H9 (cell line): ENCODE measurements at regions not wholly inside any gene's neighbourhood (a gene's known extent, or its start where the extent isn't known, plus 50 kb on each side); places are given as distances from the start of the nearest gene placed in this dataset.

Experiments
- DNase-seq: peaks from one replicate; pipeline ENCODE4 v3.0.0-alpha.2; 2017
- H2AFZ ChIP-seq: one replicate; pipeline ENCODE4 v1.6.1; 2013; ENCODE audit warnings: mild to moderate bottlenecking, low read length, control low read depth, moderate library complexity
- H2AK5ac ChIP-seq: 2 replicates; pipeline ENCODE4 v1.6.1; 2013; ENCODE audit warnings: low read length, control low read depth, mixed read lengths; ENCODE audit not compliant: insufficient read length
- H2BK120ac ChIP-seq: one replicate; pipeline ENCODE4 v1.6.1; 2013; ENCODE audit warnings: low read depth, mild to moderate bottlenecking, low read length, control low read depth, inconsistent platforms; ENCODE audit not compliant: poor library complexity, severe bottlenecking
- H2BK12ac ChIP-seq: 2 replicates; pipeline ENCODE4 v1.6.1; 2013; ENCODE audit warnings: low read length, control low read depth, mixed read lengths, low read depth; ENCODE audit not compliant: insufficient read length
- H2BK15ac ChIP-seq: 2 replicates; pipeline ENCODE4 v1.6.1; 2013; ENCODE audit warnings: low read depth, low read length, control low read depth
- H2BK20ac ChIP-seq: one replicate; pipeline ENCODE4 v1.6.1; 2013; ENCODE audit warnings: low read depth, mild to moderate bottlenecking, low read length, control low read depth, inconsistent platforms; ENCODE audit not compliant: poor library complexity, severe bottlenecking
- H2BK5ac ChIP-seq: 2 replicates; pipeline ENCODE4 v1.6.1; 2013; ENCODE audit warnings: low read length, control low read depth, mixed read lengths; ENCODE audit not compliant: insufficient read length
- H3K14ac ChIP-seq: 2 replicates; pipeline ENCODE4 v1.6.1; 2013; ENCODE audit warnings: low read length, control low read depth; ENCODE audit not compliant: insufficient read depth
- H3K18ac ChIP-seq: 2 replicates; pipeline ENCODE4 v1.6.1; 2013; ENCODE audit warnings: low read depth, mild to moderate bottlenecking, mixed read lengths, low read length, control low read depth; ENCODE audit not compliant: insufficient read length
- H3K23ac ChIP-seq: 2 replicates; pipeline ENCODE4 v1.6.1; 2013; ENCODE audit warnings: low read length, control low read depth, mixed read lengths, low read depth; ENCODE audit not compliant: insufficient read length
- H3K23me2 ChIP-seq: 2 replicates; pipeline ENCODE4 v1.6.1; 2013; ENCODE audit warnings: low read depth, mild to moderate bottlenecking, mixed read lengths, low read length, control low read depth; ENCODE audit not compliant: insufficient read length, poor library complexity, severe bottlenecking
- H3K27ac ChIP-seq: 2 replicates; pipeline ENCODE4 v1.5.1; 2013; ENCODE audit warnings: low read length, control low read depth, mixed read lengths, low read depth; ENCODE audit not compliant: insufficient read length
- H3K27me3 ChIP-seq: 2 replicates; pipeline ENCODE4 v1.6.1; 2013; ENCODE audit warnings: low read length, control low read depth, inconsistent platforms; ENCODE audit not compliant: insufficient read depth
- H3K4ac ChIP-seq: 2 replicates; pipeline ENCODE4 v1.6.1; 2013; ENCODE audit warnings: low read depth, mild to moderate bottlenecking, control low read depth, inconsistent platforms, low read length, moderate library complexity
- H3K4me1 ChIP-seq: 2 replicates; pipeline ENCODE4 v1.6.1; 2013; ENCODE audit warnings: low read length, control low read depth, inconsistent platforms; ENCODE audit not compliant: insufficient read depth
- H3K4me2 ChIP-seq: 2 replicates; pipeline ENCODE4 v1.6.1; 2013; ENCODE audit warnings: low read length, control low read depth, mixed read lengths; ENCODE audit not compliant: insufficient read length, insufficient read depth
- H3K56ac ChIP-seq: 2 replicates; pipeline ENCODE4 v1.6.1; 2013; ENCODE audit warnings: low read depth, mild to moderate bottlenecking, mixed read lengths, low read length, control low read depth; ENCODE audit not compliant: insufficient read length
- H3K79me1 ChIP-seq: 2 replicates; pipeline ENCODE4 v1.6.1; 2013; ENCODE audit warnings: low read depth, mild to moderate bottlenecking, moderate library complexity, low read length, control low read depth, inconsistent platforms; ENCODE audit not compliant: insufficient read depth, poor library complexity, severe bottlenecking
- H3K79me2 ChIP-seq: 2 replicates; pipeline ENCODE4 v1.6.1; 2013; ENCODE audit warnings: low read length, control low read depth, inconsistent platforms; ENCODE audit not compliant: insufficient read depth
- H3K9ac ChIP-seq: 2 replicates; pipeline ENCODE4 v1.6.1; 2013; ENCODE audit warnings: low read length, control low read depth, mixed read lengths; ENCODE audit not compliant: insufficient read length; ENCODE audit errors: extremely low read depth
- H3K9me3 ChIP-seq: one replicate; pipeline ENCODE4 v1.6.1; 2013; ENCODE audit warnings: low read depth, low read length, inconsistent platforms; ENCODE audit not compliant: control insufficient read depth
- H3T11ph ChIP-seq: one replicate; pipeline ENCODE4 v1.6.1; 2013; ENCODE audit warnings: mild to moderate bottlenecking, low read length, control low read depth, inconsistent platforms
- H4K20me1 ChIP-seq: one replicate; pipeline ENCODE4 v1.6.1; 2013; ENCODE audit not compliant: control insufficient read depth, insufficient read length, insufficient read depth
- H4K5ac ChIP-seq: 2 replicates; pipeline ENCODE4 v1.6.1; 2013; ENCODE audit warnings: low read depth, mild to moderate bottlenecking, mixed read lengths, low read length, control low read depth; ENCODE audit not compliant: insufficient read length
- H4K8ac ChIP-seq: replicated peaks from 2 replicates; pipeline ENCODE4 v1.6.1; 2013; ENCODE audit warnings: low read length, control low read depth, mixed read lengths, low read depth; ENCODE audit not compliant: insufficient read length
- H4K91ac ChIP-seq: 2 replicates; pipeline ENCODE4 v1.6.1; 2013; ENCODE audit warnings: low read depth, mild to moderate bottlenecking, moderate library complexity, mixed read lengths, low read length, control low read depth; ENCODE audit not compliant: insufficient read length
- H3K27ac Mint-ChIP-seq, 3 experiments: 2 replicates in 2 of 3; 3 replicates in 1 of 3; pipeline ENCODE4 v1.8.0; 2020 to 2021; ENCODE audit warnings: mixed read lengths in 3 of 3, mild to moderate bottlenecking in 1 of 3, moderate library complexity in 1 of 3
- H3K27me3 Mint-ChIP-seq: 2 replicates; pipeline ENCODE4 v1.8.0; 2021; ENCODE audit warnings: low read depth, mild to moderate bottlenecking, moderate library complexity, mixed read lengths
- H3K36me3 Mint-ChIP-seq, 3 experiments: 2 replicates in 2 of 3; 3 replicates in 1 of 3; pipeline ENCODE4 v1.8.0; 2020 to 2021; ENCODE audit warnings: low read depth in 3 of 3, mixed read lengths in 3 of 3; ENCODE audit not compliant: insufficient read depth in 1 of 3
- H3K4me1 Mint-ChIP-seq, 2 experiments: 2 replicates each; pipeline ENCODE4 v1.8.0; 2020; ENCODE audit warnings: mixed read lengths in 2 of 2
- H3K4me3 Mint-ChIP-seq, 2 experiments: 2 replicates in 1 of 2; 3 replicates in 1 of 2; pipeline ENCODE4 v1.8.0; 2020 to 2021; ENCODE audit warnings: mild to moderate bottlenecking in 2 of 2, mixed read lengths in 2 of 2, moderate library complexity in 1 of 2
- H3K9me3 Mint-ChIP-seq, 2 experiments: 2 replicates in 1 of 2; 3 replicates in 1 of 2; pipeline ENCODE4 v1.8.0; 2020; ENCODE audit warnings: mild to moderate bottlenecking in 2 of 2, mixed read lengths in 2 of 2, moderate library complexity in 1 of 2
- WGBS: extraction: QIAGEN DNeasy Blood & Tissue Kit; methylation state at CpG from one replicate; pipeline ENCODE4 v1.1.7; 2013; ENCODE audit warnings: missing lambda C conversion rate, low lambda C conversion rate, mixed read lengths; ENCODE audit not compliant: insufficient read length; ENCODE audit errors: extremely low coverage; 5-methylcytosine and 5-hydroxymethylcytosine counted together
- TF ChIP-seq, protein P1 (sequence below): fragments of 200-600 bp; sonication (generic); conservative IDR thresholded peaks from 3 replicates; pipeline ENCODE4 v1.8.0; 2021; ENCODE audit warnings: antibody characterized with exemption, mild to moderate bottlenecking

- Histone ChIP-seq H3K4ac (no peak overlapping the region), H4K91ac (no peak overlapping the region), H3T11ph (no peak overlapping the region), H4K20me1 (no peaks in the 10 kb centered on the region), H3K4me2 (no peak overlapping the region), H3K56ac (no peak overlapping the region), H3K4me1 (no peaks in the 10 kb centered on the region), H3K9me3 (no peaks in the 10 kb centered on the region), H3K18ac (no peak overlapping the region), H2AK5ac (no peak overlapping the region), H3K23me2 (no peaks in the 10 kb centered on the region), H3K27me3 (no peaks in the 10 kb centered on the region), H2BK12ac (no peak overlapping the region), H3K79me1 (no peaks in the 10 kb centered on the region), H4K5ac (no peak overlapping the region), H3K79me2 (no peaks in the 10 kb centered on the region), H2BK15ac (no peak overlapping the region), H2BK120ac (no peak overlapping the region), H3K14ac (no peak overlapping the region), H3K23ac (no peak overlapping the region), H2BK5ac (no peak overlapping the region), H4K8ac (no peak overlapping the region), H3K27ac (no peak overlapping the region), H3K9ac (no peak overlapping the region), H2BK20ac (no peak overlapping the region), H2AFZ (no peak overlapping the region)
- Mint-ChIP-seq H3K4me1 (no peaks in the 10 kb centered on the region), H3K9me3 (peaks cover 7 to 11% of the 10 kb centered on the region in 2 experiments; a peak in 4 of 5 replicates), H3K27ac (no peak overlapping the region), H3K4me3 (no peak overlapping the region), H3K27me3 (no peaks in the 10 kb centered on the region; the same call in 1 of the 2 replicates), H3K36me3 (peaks cover 0 to 6% (median 2%) of the 10 kb centered on the region in 3 experiments; a peak in 4 of 7 replicates)
- TF ChIP-seq, protein P1, sequence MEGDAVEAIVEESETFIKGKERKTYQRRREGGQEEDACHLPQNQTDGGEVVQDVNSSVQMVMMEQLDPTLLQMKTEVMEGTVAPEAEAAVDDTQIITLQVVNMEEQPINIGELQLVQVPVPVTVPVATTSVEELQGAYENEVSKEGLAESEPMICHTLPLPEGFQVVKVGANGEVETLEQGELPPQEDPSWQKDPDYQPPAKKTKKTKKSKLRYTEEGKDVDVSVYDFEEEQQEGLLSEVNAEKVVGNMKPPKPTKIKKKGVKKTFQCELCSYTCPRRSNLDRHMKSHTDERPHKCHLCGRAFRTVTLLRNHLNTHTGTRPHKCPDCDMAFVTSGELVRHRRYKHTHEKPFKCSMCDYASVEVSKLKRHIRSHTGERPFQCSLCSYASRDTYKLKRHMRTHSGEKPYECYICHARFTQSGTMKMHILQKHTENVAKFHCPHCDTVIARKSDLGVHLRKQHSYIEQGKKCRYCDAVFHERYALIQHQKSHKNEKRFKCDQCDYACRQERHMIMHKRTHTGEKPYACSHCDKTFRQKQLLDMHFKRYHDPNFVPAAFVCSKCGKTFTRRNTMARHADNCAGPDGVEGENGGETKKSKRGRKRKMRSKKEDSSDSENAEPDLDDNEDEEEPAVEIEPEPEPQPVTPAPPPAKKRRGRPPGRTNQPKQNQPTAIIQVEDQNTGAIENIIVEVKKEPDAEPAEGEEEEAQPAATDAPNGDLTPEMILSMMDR = no peak
- WGBS = no CpG with 5 or more reads among the region's 10 CpGs
- DNase-seq = no peak
Observed at GRCh38 chr5:2489306-2489705, 262.2 kb downstream of the IRX2 start.
